ENCODE measurements at regions not wholly inside any gene's neighbourhood (a gene's known extent, or its start where the extent isn't known, plus 50 kb on each side); places are given as distances from the start of the nearest gene placed in this dataset.
"Not testable (repeated sequence)": the region's sequence is repeated elsewhere in the genome, so short reads cannot be mapped to it uniquely, and the experiment has no call there.

- H3K27ac ChIP-seq (ENCODE audit: low read depth, low read length): no peak overlapping the region
- no peak for DNase-seq
- CTCF ChIA-PET: no interaction called here
- peaks cover 0 to 3% of the 10 kb centered on the region in 2 donors for H3K27me3 Mint-ChIP-seq
- no peaks in the 10 kb centered on the region for H3K27me3 ChIP-seq (ENCODE audit: insufficient read depth, low read length, poor library complexity, severe bottlenecking)
- no peaks in the 10 kb centered on the region for H3K36me3 ChIP-seq (ENCODE audit: insufficient read depth, low read length)
- H3K27ac Mint-ChIP-seq: no peak overlapping the region
- no peak overlapping the region for H3K4me3 ChIP-seq (ENCODE audit: low read length)
- no peaks in the 10 kb centered on the region for H3K4me1 Mint-ChIP-seq
- no peaks in the 10 kb centered on the region for H3K36me3 Mint-ChIP-seq
- no peak overlapping the region for H3K4me3 Mint-ChIP-seq
- no peaks in the 10 kb centered on the region for H3K4me1 ChIP-seq (ENCODE audit: insufficient read depth, low read length)
- no peaks in the 10 kb centered on the region for H3K9me3 ChIP-seq (ENCODE audit: low read length)
- POLR2A ChIA-PET: no interaction called here
- H3K9me3 Mint-ChIP-seq: peaks cover 0 to 6% (median 0%) of the 10 kb centered on the region in 5 donors
Observed at GRCh38 chr7:156334636-156335035, 305.9 kb upstream of the RNF32 start.

GRCh38 chr7:156327916-156328315 is 312.7 kb upstream of the RNF32 start:
- POLR2A ChIA-PET: no interaction called here
- Mint-ChIP-seq H3K4me3 (no peak overlapping the region), H3K4me1 (no peaks in the 10 kb centered on the region)

GRCh38 chr7:156327474-156327873 is 313.1 kb upstream of the RNF32 start:
- Histone ChIP-seq H3K36me3 (ENCODE audit: insufficient read depth, low read length) (no peaks in the 10 kb centered on the region), H3K9me3 (ENCODE audit: low read length) (no peaks in the 10 kb centered on the region), H3K4me1 (ENCODE audit: insufficient read depth, low read length) (no peaks in the 10 kb centered on the region), H3K27me3 (ENCODE audit: insufficient read depth, low read length, poor library complexity, severe bottlenecking) (no peaks in the 10 kb centered on the region), H3K27ac (ENCODE audit: low read depth, low read length) (no peak overlapping the region), H3K4me3 (ENCODE audit: low read length) (no peak overlapping the region)
- ChIA-PET CTCF (no interaction called here), POLR2A (no interaction called here)
- Mint-ChIP-seq H3K4me1 (no peaks in the 10 kb centered on the region), H3K4me3 (no peak overlapping the region), H3K9me3 (peaks cover 0 to 6% (median 2%) of the 10 kb centered on the region in 5 donors), H3K27ac (no peak overlapping the region), H3K27me3 (peaks cover 1 to 3% of the 10 kb centered on the region in 2 donors), H3K36me3 (no peaks in the 10 kb centered on the region)
- no peak for DNase-seq

More at GRCh38 chr7:156327916-156328315, 312.7 kb upstream of the RNF32 start:
- peaks cover 1 to 3% of the 10 kb centered on the region in 2 donors for H3K27me3 Mint-ChIP-seq
- no peaks in the 10 kb centered on the region for H3K9me3 ChIP-seq (ENCODE audit: low read length)
- no peak overlapping the region for H3K27ac Mint-ChIP-seq
- peaks cover 0 to 6% (median 2%) of the 10 kb centered on the region in 5 donors for H3K9me3 Mint-ChIP-seq
- H3K36me3 ChIP-seq (ENCODE audit: insufficient read depth, low read length): no peaks in the 10 kb centered on the region
- no peak for DNase-seq
- H3K4me1 ChIP-seq (ENCODE audit: insufficient read depth, low read length): no peaks in the 10 kb centered on the region
- no peak overlapping the region for H3K27ac ChIP-seq (ENCODE audit: low read depth, low read length)
- CTCF ChIA-PET: no interaction called here
- H3K27me3 ChIP-seq (ENCODE audit: insufficient read depth, low read length, poor library complexity, severe bottlenecking): no peaks in the 10 kb centered on the region
- no peak overlapping the region for H3K4me3 ChIP-seq (ENCODE audit: low read length)
- H3K36me3 Mint-ChIP-seq: no peaks in the 10 kb centered on the region

GRCh38 chr7:156324201-156324600 is 316.4 kb upstream of the RNF32 start:
- CTCF ChIA-PET: interaction anchor here (1.1 kb wide), 1 partner anchor 9 kb away, joined by 3 read pairs; no protein-coding TSS in a partner anchor

GRCh38 chr7:156321430-156321829 is 319.1 kb upstream of the RNF32 start:
- H3K27ac ChIP-seq (ENCODE audit: low read depth, low read length); H3K4me1 ChIP-seq (ENCODE audit: insufficient read depth, low read length); H3K27me3 ChIP-seq (ENCODE audit: insufficient read depth, low read length, poor library complexity, severe bottlenecking); DNase-seq; H3K36me3 Mint-ChIP-seq; POLR2A ChIA-PET; H3K27ac Mint-ChIP-seq; H3K4me3 ChIP-seq (ENCODE audit: low read length); H3K4me3 Mint-ChIP-seq; H3K36me3 ChIP-seq (ENCODE audit: insufficient read depth, low read length); H3K9me3 ChIP-seq (ENCODE audit: low read length); H3K4me1 Mint-ChIP-seq: not testable (repeated sequence)
- Mint-ChIP-seq H3K9me3 (peaks cover 5 to 10% (median 7%) of the 10 kb centered on the region in 5 donors), H3K27me3 (peaks cover 0 to 11% of the 10 kb centered on the region in 2 donors)
- CTCF ChIA-PET: interaction anchor here (0.6 kb wide), 1 partner anchor 9 kb away, joined by 3 read pairs; no protein-coding TSS in a partner anchor

More at GRCh38 chr7:156324201-156324600, 316.4 kb upstream of the RNF32 start:
- Histone ChIP-seq H3K36me3 (ENCODE audit: insufficient read depth, low read length) (no peaks in the 10 kb centered on the region), H3K27ac (ENCODE audit: low read depth, low read length) (no peak overlapping the region), H3K27me3 (ENCODE audit: insufficient read depth, low read length, poor library complexity, severe bottlenecking) (no peaks in the 10 kb centered on the region), H3K4me3 (ENCODE audit: low read length) (no peak overlapping the region), H3K9me3 (ENCODE audit: low read length) (no peaks in the 10 kb centered on the region), H3K4me1 (ENCODE audit: insufficient read depth, low read length) (no peaks in the 10 kb centered on the region)
- no peak overlapping the region for H3K4me3 Mint-ChIP-seq
- H3K4me1 Mint-ChIP-seq: no peaks in the 10 kb centered on the region
- peaks cover 0 to 9% (median 4%) of the 10 kb centered on the region in 5 donors for H3K9me3 Mint-ChIP-seq
- DNase-seq: no peak
- peaks cover 0 to 8% of the 10 kb centered on the region in 2 donors for H3K27me3 Mint-ChIP-seq
- no peak overlapping the region for H3K27ac Mint-ChIP-seq
- POLR2A ChIA-PET: no interaction called here
- H3K36me3 Mint-ChIP-seq: no peaks in the 10 kb centered on the region

GRCh38 chr7:156318926-156319325 is 321.6 kb upstream of the RNF32 start:
- Histone ChIP-seq H3K27me3 (ENCODE audit: insufficient read depth, low read length, poor library complexity, severe bottlenecking) (no peaks in the 10 kb centered on the region), H3K36me3 (ENCODE audit: insufficient read depth, low read length) (no peaks in the 10 kb centered on the region), H3K4me3 (ENCODE audit: low read length) (no peak overlapping the region), H3K4me1 (ENCODE audit: insufficient read depth, low read length) (no peaks in the 10 kb centered on the region), H3K27ac (ENCODE audit: low read depth, low read length) (no peak overlapping the region), H3K9me3 (ENCODE audit: low read length) (no peaks in the 10 kb centered on the region)
- Mint-ChIP-seq H3K4me1 (no peaks in the 10 kb centered on the region), H3K4me3 (no peak overlapping the region), H3K9me3 (peaks cover 9 to 19% (median 15%) of the 10 kb centered on the region in 5 donors), H3K36me3 (no peaks in the 10 kb centered on the region), H3K27me3 (peaks cover 0 to 11% of the 10 kb centered on the region in 2 donors), H3K27ac (no peak overlapping the region)
- ChIA-PET POLR2A (no interaction called here), CTCF (no interaction called here)
- no peak for DNase-seq

GRCh38 chr7:156318426-156318825 is 322.1 kb upstream of the RNF32 start:
- DNase-seq: no peak
- no peak overlapping the region for H3K27ac ChIP-seq (ENCODE audit: low read depth, low read length)
- H3K36me3 ChIP-seq (ENCODE audit: insufficient read depth, low read length): no peaks in the 10 kb centered on the region
- H3K27ac Mint-ChIP-seq: no peak overlapping the region
- H3K36me3 Mint-ChIP-seq: no peaks in the 10 kb centered on the region
- no peaks in the 10 kb centered on the region for H3K9me3 ChIP-seq (ENCODE audit: low read length)
- ChIA-PET POLR2A (no interaction called here), CTCF (no interaction called here)
- H3K4me3 ChIP-seq (ENCODE audit: low read length): no peak overlapping the region
- peaks cover 0 to 11% of the 10 kb centered on the region in 2 donors for H3K27me3 Mint-ChIP-seq
- H3K4me1 Mint-ChIP-seq: no peaks in the 10 kb centered on the region
- no peak overlapping the region for H3K4me3 Mint-ChIP-seq
- no peaks in the 10 kb centered on the region for H3K4me1 ChIP-seq (ENCODE audit: insufficient read depth, low read length)
- H3K9me3 Mint-ChIP-seq: peaks cover 9 to 19% (median 15%) of the 10 kb centered on the region in 5 donors
- no peaks in the 10 kb centered on the region for H3K27me3 ChIP-seq (ENCODE audit: insufficient read depth, low read length, poor library complexity, severe bottlenecking)

- H3K4me3 Mint-ChIP-seq: no peak overlapping the region
- POLR2A ChIA-PET: no interaction called here
- H3K36me3 Mint-ChIP-seq: no peaks in the 10 kb centered on the region
Observed at GRCh38 chr7:156309016-156309620, 331.5 kb upstream of the RNF32 start.

More at GRCh38 chr7:156309016-156309620, 331.5 kb upstream of the RNF32 start:
- H3K27ac ChIP-seq (ENCODE audit: low read depth, low read length): no peak overlapping the region
- H3K9me3 Mint-ChIP-seq: peaks cover 0 to 8% (median 1%) of the 10 kb centered on the region in 5 donors
- DNase-seq: no peak
- H3K4me1 Mint-ChIP-seq: no peaks in the 10 kb centered on the region
- no peaks in the 10 kb centered on the region for H3K4me1 ChIP-seq (ENCODE audit: insufficient read depth, low read length)
- CTCF ChIA-PET: no interaction called here
- no peak overlapping the region for H3K4me3 ChIP-seq (ENCODE audit: low read length)
- H3K27me3 ChIP-seq (ENCODE audit: insufficient read depth, low read length, poor library complexity, severe bottlenecking): no peaks in the 10 kb centered on the region
- H3K27me3 Mint-ChIP-seq: peaks cover 0 to 2% of the 10 kb centered on the region in 2 donors
- no peak overlapping the region for H3K27ac Mint-ChIP-seq
- H3K36me3 ChIP-seq (ENCODE audit: insufficient read depth, low read length): no peaks in the 10 kb centered on the region
- no peaks in the 10 kb centered on the region for H3K9me3 ChIP-seq (ENCODE audit: low read length)

All from CD8-positive, alpha-beta memory T cell (primary cell).